ENCODE measurements at regions not wholly inside any gene's neighbourhood (a gene's known extent, or its start where the extent isn't known, plus 50 kb on each side); places are given as distances from the start of the nearest gene placed in this dataset.

DNA sequence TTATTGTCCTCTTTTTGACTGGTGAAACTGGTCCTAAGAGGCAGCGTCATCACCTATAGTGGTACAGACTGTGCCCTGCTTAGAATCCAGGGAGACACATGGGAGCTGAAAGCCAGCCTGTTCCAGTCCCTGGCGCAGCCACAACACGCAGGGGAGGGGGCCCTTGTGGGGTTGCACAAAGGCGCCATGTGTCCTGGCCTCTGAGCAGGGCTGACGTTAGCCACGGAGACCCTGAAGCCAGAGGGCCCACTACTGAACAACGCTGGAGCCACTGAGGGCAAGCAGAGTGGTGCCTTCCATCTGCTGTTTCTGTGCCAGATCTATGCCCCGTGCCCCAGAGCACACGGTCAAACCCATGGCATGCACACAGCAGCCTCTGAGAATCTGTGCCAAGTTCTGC, 147.3 kb downstream of the ACTL7B start:
- TF ChIP-seq, protein P1, sequence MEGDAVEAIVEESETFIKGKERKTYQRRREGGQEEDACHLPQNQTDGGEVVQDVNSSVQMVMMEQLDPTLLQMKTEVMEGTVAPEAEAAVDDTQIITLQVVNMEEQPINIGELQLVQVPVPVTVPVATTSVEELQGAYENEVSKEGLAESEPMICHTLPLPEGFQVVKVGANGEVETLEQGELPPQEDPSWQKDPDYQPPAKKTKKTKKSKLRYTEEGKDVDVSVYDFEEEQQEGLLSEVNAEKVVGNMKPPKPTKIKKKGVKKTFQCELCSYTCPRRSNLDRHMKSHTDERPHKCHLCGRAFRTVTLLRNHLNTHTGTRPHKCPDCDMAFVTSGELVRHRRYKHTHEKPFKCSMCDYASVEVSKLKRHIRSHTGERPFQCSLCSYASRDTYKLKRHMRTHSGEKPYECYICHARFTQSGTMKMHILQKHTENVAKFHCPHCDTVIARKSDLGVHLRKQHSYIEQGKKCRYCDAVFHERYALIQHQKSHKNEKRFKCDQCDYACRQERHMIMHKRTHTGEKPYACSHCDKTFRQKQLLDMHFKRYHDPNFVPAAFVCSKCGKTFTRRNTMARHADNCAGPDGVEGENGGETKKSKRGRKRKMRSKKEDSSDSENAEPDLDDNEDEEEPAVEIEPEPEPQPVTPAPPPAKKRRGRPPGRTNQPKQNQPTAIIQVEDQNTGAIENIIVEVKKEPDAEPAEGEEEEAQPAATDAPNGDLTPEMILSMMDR (IDR thresholded peaks at IDR 0.05), result no peak
- TF ChIP-seq ZFX (IDR thresholded peaks at IDR 0.05; ENCODE audit: borderline replicate concordance), result no peak

Data from 22Rv1 (cell line).